ENCODE measurements at regions not wholly inside any gene's neighbourhood (a gene's known extent, or its start where the extent isn't known, plus 50 kb on each side); places are given as distances from the start of the nearest gene placed in this dataset.

DNA sequence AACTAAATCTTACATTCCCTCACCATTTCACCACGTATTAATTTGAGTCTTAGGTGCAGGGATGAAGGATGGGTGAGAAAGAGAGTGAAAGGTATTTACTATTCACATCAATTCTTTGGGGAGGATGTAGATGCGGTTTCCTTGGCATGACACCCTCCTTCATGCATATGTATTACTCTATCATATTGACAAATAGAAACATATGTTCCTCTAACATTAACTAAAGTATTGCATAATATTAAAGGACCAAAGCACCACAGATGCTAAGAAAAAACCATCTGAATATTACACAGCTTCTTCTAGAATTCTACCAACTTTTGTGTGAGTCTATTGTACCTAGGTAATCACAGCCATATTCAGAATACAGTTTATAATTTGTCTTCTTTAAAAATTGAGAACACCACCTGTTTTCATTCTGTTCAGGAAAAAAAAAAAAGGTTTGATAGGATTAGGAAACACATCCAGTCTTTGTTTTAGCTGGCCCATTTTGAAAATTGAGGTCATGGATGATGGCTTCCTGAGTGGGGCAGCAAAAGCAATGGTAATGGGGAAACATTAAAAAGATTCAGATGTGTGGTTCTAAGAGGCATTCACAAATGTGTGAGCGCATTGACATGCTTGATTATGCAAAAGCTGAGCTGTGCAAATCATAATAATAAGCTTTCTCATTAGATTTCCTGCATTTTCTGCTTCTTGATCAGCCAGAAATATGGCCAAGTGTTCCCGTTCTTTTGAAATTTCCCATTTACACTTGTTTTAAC is 1011.5 kb upstream of the NUDT12 start:
- no peak for TF ChIP-seq SMC3 (IDR thresholded peaks at IDR 0.05; ENCODE audit: low read depth, low read length)
- no peak for TF ChIP-seq YY1 (IDR thresholded peaks at IDR 0.05; ENCODE audit: low read depth)
- TF ChIP-seq NFIC (IDR thresholded peaks at IDR 0.05; ENCODE audit: borderline replicate concordance): no peak
- TF ChIP-seq JUND (IDR thresholded peaks at IDR 0.05): no peak
